ENCODE measurements at regions not wholly inside any gene's neighbourhood (a gene's known extent, or its start where the extent isn't known, plus 50 kb on each side); places are given as distances from the start of the nearest gene placed in this dataset.

- peak; percentile 34; the same call in 1 of the 2 replicates for TF ChIP-seq GATA2 (IDR thresholded peaks at IDR 0.05; ENCODE audit: low read depth, low read length)
- TF ChIP-seq GATA3 (IDR thresholded peaks at IDR 0.05; ENCODE audit: low read depth, low read length) = no peak
Measured at GRCh38 chr2:150856596-150857281, 369.3 kb upstream of the RND3 start.

All from SH-SY5Y (cell line).